Medulla oblongata (tissue), 1 donor: ENCODE measurements at regions not wholly inside any gene's neighbourhood (a gene's known extent, or its start where the extent isn't known, plus 50 kb on each side); places are given as distances from the start of the nearest gene placed in this dataset.

ENCODE experiments used
- DNase-seq: peaks from one replicate; pipeline ENCODE4 v3.0.0-alpha.2; 2015; ENCODE audit errors: extremely low spot score

- no peak for DNase-seq
These were observed 160.5 kb downstream of the HS3ST1 start for GRCh38 chr4:11268149-11268548.

GRCh38 chr4:11264841-11265240 lies 163.9 kb downstream of the HS3ST1 start:
- no peak for DNase-seq

- DNase-seq = no peak
These were observed 164.3 kb downstream of the HS3ST1 start for GRCh38 chr4:11264346-11264745.

- DNase-seq = no peak
These were observed 165.5 kb downstream of the HS3ST1 start for GRCh38 chr4:11263208-11263607.

- no peak for DNase-seq
These were observed 167.4 kb downstream of the HS3ST1 start for GRCh38 chr4:11261066-11261850.

- no peak for DNase-seq
These were observed 168.9 kb downstream of the HS3ST1 start for GRCh38 chr4:11259837-11260236.

GRCh38 chr4:11252149-11252548 lies 176.5 kb downstream of the HS3ST1 start:
- no peak for DNase-seq

GRCh38 chr4:11250510-11250909 lies 178.2 kb downstream of the HS3ST1 start:
- DNase-seq = no peak

GRCh38 chr4:11232015-11232414 lies 196.7 kb downstream of the HS3ST1 start:
- DNase-seq = no peak

GRCh38 chr4:11230866-11231265 lies 197.8 kb downstream of the HS3ST1 start:
- DNase-seq = no peak

GRCh38 chr4:11228530-11228929 lies 200.2 kb downstream of the HS3ST1 start:
- DNase-seq = no peak

GRCh38 chr4:11223311-11223710 lies 205.4 kb downstream of the HS3ST1 start:
- DNase-seq = no peak

GRCh38 chr4:11218692-11219091 lies 210.0 kb downstream of the HS3ST1 start:
- DNase-seq = no peak

GRCh38 chr4:11216520-11216919 lies 212.2 kb downstream of the HS3ST1 start:
- no peak for DNase-seq

- DNase-seq = no peak
These were observed 214.4 kb downstream of the HS3ST1 start for GRCh38 chr4:11214281-11214680.

- no peak for DNase-seq
These were observed 218.9 kb downstream of the HS3ST1 start for GRCh38 chr4:11209826-11210225.

- DNase-seq = no peak
These were observed 227.4 kb downstream of the HS3ST1 start for GRCh38 chr4:11201256-11201655.

- no peak for DNase-seq
These were observed 230.0 kb downstream of the HS3ST1 start for GRCh38 chr4:11198516-11199305.

- DNase-seq = no peak
These were observed 230.9 kb downstream of the HS3ST1 start for GRCh38 chr4:11197631-11198341.

- DNase-seq = no peak
These were observed 231.7 kb downstream of the HS3ST1 start for GRCh38 chr4:11196927-11197522.

- no peak for DNase-seq
These were observed 234.3 kb downstream of the HS3ST1 start for GRCh38 chr4:11194431-11194830.

GRCh38 chr4:11189756-11190155 lies 238.9 kb downstream of the HS3ST1 start:
- DNase-seq = no peak
